CD4-positive, alpha-beta T cell treated with Interleukin-4 for 4 hours (primary cell): ENCODE measurements at regions not wholly inside any gene's neighbourhood (a gene's known extent, or its start where the extent isn't known, plus 50 kb on each side); places are given as distances from the start of the nearest gene placed in this dataset.

Experiments used
- DNase-seq: peaks from one replicate; pipeline ENCODE4 v3.0.0-alpha.2; 2020

DNA sequence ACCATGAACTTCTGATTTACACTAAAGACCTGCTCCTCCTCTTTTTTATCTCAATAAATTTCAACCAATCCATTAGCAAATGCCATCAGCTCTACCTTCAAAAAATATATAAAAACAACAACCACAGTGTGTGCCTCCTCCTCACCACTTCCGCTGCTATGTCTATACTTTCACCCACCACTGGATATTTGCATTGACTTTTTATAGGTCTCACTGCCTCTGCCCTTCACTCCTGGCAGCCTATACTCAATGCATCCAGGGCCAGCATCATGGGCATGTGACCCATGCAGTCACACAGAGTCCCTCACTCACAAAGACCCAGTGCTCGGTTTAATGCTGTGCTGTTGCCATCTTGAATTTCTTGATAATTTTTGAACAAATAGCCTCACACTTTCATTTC, 53.5 kb upstream of the CCDC54 start:
- no peak for DNase-seq

DNA sequence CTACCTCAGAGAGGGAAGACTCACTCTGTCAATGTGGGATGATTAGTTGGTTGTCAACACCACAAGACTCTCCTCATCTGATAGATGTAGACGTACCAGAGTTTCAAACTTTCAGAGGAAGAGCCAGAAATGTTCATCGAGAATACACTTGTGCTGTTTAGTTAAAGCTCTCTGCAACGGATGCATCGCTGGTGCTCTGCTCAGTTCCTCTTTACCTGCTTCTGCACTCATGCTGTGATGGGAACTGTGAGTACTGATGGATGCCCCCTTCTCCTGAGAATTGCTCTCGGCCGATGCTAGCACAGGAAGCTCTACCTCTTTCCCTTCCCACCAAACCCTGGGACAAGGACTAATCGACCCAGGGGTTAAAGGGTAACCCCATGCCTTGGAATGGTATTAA, 51.8 kb upstream of the CCDC54 start:
- no peak for DNase-seq
